CD4-positive, alpha-beta T cell treated with Interleukin-17A for 4 hours (primary cell): ENCODE measurements at regions not wholly inside any gene's neighbourhood (a gene's known extent, or its start where the extent isn't known, plus 50 kb on each side); places are given as distances from the start of the nearest gene placed in this dataset.

Source experiments
- DNase-seq: peaks from one replicate; pipeline ENCODE4 v3.0.0-alpha.2; 2020; ENCODE audit warnings: mixed read lengths

GRCh38 chr2:18752667-18753422 lies 163.5 kb upstream of the NT5C1B start:
- DNase-seq = no peak

- DNase-seq = no peak
Measured at GRCh38 chr2:18752022-18752493, 162.7 kb upstream of the NT5C1B start.

DNA sequence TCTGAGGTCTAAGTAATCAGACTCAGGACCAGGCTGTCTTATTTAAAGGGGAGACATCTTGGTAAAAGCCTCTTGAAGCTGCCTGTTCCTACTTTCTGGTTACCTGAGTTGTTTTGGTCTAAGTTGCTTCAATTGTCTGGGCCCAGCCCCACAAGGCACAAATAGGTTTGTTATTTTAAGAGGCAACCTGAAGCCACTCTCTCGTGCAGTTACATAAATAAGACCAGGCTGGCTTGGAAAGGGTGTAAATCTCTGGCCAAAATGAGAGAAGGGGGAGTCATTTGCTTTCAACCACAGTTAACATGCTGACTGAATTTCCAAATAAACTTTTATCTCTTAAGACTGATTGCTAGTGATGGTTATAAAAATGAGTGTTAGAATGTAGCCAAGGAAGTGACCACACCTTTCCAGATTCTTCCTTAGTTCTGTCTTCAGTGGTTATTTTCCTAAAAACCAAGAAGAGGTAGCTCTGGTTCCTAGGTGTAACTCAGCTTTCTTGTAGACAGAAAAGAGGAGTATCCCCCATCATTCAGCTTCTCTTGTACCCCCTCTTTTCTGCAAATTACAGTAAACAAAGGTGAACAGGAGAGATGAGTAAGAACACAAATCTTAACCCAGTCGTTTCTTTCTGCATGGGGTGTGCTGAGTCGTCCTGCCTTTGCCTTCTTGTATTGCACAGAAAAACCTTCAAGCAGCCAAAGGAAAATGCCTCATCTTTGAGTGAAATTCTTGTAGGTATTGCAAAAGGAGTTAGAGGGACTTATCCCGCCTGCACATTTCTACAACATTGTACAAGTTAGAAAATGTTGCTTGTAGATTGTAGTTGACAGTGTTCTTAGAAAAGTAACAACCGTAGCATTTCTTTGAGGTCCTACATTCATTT lies 161.5 kb upstream of the NT5C1B start:
- DNase-seq = no peak

DNA sequence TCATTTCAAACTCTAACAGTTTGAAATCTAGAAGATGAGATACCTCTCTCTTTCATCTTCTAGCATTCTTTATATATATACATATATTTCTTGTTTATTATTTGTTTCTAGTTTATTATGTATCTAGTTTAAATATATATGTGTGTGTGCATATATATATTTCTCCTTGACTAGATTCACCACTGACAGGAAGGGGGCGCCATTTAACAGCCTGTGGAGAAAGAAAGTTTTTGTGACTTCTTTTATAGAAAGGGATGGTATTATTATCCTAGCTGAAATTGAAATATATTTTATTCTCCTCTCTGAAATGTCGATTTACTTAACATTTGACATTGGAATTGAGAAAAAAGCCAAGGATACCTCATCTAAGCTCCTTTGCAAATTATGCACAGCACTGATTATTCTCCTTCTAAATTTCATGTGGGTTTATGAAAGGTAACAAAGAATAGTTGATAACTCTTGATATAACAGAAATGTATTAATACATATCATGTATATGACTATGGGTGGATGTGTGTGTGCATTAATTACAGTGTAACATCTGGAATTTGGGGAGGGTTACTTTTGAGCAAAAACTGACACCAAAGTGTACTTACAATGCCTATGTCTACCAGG lies 160.7 kb upstream of the NT5C1B start:
- DNase-seq = peak; percentile 41

GRCh38 chr2:18745431-18746272 lies 156.3 kb upstream of the NT5C1B start:
- DNase-seq = no peak

GRCh38 chr2:18741895-18742732 lies 152.7 kb upstream of the NT5C1B start:
- no peak for DNase-seq

DNA sequence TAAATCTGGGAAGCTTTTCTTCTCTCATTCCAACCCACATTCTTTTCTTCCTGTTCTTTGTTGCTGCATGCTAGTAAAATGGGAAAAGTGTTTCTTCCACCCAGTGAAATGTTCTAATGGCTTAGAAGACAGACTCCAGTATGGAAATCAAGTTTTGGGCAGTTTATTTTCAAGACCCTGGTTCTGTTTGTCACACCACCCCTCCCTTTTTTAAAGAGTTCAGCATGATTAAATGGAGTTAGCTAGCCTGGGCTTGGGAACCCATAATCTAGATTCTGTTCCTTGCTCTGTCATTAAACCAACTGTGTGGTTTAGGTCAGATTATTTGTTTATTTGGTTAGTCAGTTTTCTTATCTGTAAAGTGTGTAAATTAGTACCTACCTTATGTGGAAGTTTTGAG lies 151.8 kb upstream of the NT5C1B start:
- no peak for DNase-seq

DNA sequence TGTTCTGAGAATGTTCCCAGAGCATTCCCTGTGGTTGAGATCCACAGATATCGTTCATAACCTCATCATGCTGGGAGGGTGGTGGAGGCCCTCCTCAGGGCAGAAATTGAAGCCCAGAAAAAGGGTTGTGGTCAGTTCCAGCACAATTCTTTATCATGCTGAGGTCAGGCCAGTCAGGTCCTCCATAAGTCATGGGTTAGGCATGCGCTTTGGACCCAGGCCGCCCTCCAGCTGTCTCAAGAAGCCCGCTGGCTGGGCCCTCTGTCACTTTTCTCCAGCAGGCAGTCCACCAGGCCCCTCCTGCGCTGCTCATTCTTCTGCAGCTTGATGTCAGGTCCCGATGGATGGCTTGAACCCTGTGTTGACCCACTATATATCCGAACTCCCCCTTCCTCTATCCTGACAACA lies 151.1 kb upstream of the NT5C1B start:
- DNase-seq = no peak

GRCh38 chr2:18731666-18732065 lies 142.3 kb upstream of the NT5C1B start:
- no peak for DNase-seq

DNA sequence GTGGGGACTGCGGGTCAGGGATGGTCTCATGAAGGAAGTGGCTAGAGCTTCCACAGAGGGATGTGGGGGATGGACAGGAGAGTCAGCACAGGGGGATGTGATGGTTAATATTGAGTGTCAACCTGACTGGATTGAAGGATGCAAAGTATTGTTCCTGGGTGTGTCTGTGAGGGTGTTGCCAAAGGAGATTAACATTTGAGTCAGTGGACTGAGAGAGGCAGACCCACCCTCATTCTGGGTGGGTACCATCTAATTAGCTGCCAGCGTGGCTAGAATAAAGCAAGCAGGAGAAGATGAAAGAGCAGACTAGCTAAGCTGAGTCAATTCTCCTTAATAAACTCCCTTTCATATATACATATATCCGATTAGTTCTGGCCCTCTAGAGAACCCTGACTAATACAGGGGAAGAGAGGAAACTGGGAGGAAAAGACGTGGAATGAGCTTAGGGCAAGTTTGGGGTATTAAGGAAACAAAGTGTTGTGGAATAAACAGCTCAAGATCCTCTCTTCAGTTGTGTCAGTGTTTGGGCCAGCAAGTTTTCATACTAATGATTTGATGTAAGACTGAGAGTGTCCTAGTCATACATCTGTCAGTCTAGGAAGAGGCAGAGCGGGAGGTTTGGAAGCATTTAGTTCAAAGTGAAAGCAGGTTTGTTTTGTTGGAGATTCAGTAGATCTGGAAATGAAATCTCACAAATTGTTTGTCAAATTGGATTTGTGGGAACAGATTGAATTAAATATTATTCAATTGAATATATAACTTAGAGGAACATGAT lies 135.2 kb upstream of the NT5C1B start:
- no peak for DNase-seq

DNA sequence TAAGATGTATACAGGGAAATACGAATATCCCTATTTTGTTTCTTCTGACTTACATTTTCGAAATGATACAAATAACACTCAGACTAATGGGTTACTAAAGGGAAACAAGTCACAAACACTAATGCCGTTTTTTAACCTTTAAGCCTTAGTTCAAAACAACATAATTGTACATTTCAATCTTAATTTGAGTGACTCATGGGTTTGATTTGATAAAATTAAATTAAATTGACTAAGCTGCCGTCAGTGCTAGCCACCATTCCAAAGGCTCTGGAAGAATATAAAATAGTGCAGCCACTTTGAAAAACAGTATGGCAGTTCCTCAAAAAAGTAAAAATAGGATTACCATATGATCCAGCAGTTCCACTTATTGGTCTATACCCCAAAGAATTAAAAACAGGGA lies 133.8 kb upstream of the NT5C1B start:
- DNase-seq = no peak

DNA sequence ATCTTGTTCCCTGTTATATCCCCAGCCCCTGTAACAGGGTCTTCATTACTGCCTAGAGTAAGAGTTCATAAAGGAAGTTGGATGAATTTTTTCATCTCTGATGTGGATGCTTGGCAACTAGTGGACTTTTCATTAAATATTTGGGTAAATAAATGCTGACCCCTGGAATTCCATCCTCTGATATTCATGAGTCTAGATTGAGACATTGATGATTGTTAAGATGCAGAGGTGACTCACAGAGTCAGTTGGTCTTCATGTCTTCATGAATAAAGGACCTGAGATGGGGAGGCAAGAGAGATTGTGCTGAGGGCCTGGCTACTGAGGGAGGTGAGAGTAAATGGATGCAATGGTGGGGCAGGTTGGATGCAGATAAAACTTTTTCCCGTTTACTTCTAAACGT lies 132.7 kb upstream of the NT5C1B start:
- DNase-seq = no peak

DNA sequence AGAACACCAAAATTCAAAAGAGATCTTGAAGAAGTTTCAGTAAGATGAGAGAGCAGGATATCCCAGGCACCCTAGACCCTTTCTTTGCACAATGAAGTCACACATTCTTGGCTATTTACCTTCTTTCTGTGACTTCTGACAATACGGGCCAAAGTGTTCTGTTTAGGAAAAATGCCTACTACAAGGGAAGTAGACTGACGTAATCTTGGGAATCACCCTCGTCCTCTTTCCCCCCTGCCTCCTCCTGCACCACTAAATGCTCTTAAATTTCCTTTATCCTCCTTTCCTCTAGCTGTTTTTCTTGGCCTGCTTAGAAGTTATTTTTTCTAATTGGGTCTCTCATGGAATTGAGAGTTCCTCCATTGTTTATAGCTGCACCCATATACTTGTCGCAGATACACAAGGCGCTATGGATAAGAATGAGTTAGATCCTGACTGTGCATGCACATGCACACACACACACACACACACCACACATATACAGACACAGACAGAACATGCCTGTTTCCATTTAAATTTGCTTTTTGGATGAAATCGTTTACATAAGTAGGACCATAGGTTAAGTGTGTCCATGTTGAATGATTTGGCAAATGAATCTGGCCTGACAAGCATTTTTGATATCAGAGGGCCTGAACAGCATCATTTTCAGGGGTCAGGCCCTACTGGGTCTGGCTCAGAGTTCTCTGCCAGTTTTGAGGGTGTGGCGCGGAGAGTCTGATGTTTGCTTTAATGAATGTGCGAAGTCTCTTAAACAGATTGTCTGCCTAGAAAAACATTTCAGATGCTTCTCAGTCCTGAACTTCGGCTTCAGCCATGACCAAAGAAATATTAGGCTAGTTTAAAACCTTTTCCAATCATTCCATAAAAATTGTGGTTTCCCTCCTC lies 131.9 kb upstream of the NT5C1B start:
- no peak for DNase-seq

DNA sequence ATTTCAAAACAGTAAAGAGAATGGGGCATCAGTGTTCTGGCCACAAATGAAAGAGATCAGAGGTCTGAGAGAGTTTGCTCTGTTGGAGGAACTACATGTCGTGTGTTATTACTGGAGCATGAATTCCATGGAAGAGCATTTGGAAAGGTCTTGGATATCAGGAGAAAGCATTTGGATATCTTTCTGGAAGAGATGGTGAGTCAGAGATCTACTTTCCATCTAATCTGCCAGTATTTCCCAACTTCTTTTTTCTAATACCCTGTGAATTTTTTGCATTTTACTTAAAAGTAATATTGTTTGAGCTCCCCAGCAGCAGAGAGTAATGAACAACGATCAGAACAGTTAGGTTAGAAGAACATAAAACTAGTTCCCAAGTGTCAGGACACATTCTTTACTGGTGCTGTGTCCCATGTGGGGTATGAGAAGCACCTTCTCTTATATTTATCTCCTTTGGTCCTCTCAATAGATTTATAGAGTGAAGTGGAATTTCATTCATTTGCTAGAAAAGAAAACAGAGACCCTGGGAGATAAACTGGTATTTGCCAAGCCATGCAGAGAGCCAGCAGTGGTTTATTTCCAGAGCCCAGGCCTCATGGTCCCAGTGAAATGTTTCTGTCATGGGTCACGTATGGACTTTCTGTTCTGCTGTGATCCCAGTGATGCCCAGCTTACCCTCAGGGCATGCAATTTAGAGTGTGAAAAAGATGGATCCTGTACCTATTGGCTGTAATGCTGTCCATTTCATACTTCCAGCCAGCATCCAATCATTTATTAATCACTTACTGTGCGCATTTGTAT lies 130.8 kb upstream of the NT5C1B start:
- no peak for DNase-seq

DNA sequence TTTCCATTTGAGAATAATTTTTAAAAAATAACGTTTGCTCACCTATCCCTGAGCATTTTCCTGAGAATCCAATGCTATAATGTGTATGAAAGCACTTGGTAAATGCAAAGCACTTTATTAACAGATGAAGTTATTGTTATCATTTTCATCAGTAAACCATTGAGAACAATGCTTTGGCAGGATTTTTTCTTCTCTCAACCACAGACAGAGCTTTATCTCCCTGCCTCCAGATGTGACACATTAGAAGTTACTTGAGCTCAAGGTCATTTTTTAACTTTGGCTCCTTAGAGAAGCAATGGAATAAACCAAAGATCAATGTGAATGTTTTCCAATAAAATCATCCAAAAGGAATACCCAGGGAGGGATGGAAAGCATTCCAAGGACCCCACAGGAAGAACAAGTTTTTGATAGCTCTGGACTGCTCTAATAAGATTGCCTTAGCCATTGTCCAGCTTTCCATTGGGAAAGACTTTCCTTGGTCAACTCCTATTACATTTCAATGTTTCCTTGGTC lies 118.9 kb upstream of the NT5C1B start:
- DNase-seq = no peak

DNA sequence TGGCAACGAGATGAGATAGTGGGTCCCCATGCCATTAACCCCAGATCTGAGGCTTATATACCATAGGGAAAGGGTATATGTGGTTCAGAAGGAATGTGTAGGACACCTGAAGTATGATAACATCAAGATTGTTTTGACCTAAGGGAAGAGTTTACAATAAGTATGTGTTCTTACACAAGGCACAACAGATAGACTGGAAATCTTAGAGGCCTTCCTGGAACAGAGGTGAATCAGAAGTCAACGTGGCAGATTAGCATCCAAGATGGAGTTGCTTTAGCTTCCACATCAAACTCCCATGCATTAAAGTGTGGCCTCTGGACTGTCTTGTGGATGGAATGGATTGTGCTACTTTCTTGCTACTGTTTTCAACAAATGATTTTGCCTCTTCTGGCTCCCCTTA lies 116.6 kb upstream of the NT5C1B start:
- DNase-seq = no peak

GRCh38 chr2:18704276-18704675 lies 114.9 kb upstream of the NT5C1B start:
- DNase-seq = no peak

DNA sequence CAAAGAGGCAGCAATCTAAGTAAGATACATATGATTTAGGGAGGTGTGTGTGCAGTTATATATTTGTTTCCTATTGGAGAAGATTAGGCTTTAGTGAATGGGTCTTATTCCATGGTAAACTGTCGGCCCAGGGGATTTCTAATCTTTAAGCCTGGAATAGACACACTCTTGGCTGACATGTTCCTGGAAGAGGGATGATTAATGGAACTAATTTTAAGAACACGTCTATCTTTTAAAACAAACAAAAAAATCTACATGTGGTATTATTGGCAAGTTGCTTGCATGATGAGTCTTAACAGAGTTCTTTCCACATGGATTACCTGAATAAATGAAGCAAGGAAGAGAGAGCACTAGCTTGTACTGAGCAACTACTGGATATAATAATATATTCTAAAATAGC lies 114.2 kb upstream of the NT5C1B start:
- no peak for DNase-seq

DNA sequence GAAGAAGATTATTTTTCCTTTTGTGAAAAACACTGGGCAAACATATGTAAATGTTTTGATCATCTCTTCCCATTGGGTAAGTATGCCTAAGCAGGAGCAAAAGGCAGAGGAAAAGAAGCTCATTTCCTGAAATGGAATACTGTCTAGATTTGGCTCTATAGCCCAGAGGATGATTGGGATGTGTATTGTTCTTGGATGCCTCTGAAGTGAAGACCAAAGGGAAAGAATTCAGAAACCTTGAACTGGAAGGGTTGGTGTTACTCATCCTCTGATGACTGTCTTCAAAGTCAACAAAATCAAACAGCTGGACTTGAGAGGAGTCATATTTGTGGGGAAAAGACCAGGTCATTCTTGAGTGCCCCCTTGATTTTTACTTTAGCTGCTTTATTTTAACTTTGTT lies 112.6 kb upstream of the NT5C1B start:
- no peak for DNase-seq
